NCI-H510A treated with DMSO at 0.1 percent for 48 hours (cell line): ENCODE measurements at regions not wholly inside any gene's neighbourhood (a gene's known extent, or its start where the extent isn't known, plus 50 kb on each side); places are given as distances from the start of the nearest gene placed in this dataset.
"Not testable (repeated sequence)": the region's sequence is repeated elsewhere in the genome, so short reads cannot be mapped to it uniquely, and the experiment has no call there.

Source experiments
- DNase-seq: peaks from one replicate; lab custom pipeline; 2025; lab: John Stamatoyannopoulos, UW

DNA sequence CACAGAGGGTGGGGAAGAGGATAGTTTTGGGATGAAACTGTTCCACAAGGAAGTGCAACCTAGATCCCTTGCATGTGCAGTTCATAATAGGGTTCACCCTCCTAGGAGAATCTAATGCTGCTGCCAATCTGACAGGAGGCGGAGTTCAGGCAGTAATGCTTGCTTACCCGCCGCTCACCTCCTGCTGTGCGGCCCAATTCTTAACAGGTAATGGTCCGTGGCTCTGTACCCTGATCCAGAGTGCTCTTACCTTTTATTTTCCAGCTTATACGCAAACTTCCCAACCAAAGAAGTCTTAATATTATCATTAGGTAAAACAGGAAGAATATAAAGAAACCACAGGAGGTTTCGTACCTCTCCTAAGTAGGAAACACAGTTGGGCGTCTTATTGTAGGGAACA is 82.7 kb upstream of the CD302 start:
- peak; percentile 4 for DNase-seq

GRCh38 chr2:159879051-159879604 is 81.1 kb upstream of the CD302 start:
- DNase-seq, result no peak

DNA sequence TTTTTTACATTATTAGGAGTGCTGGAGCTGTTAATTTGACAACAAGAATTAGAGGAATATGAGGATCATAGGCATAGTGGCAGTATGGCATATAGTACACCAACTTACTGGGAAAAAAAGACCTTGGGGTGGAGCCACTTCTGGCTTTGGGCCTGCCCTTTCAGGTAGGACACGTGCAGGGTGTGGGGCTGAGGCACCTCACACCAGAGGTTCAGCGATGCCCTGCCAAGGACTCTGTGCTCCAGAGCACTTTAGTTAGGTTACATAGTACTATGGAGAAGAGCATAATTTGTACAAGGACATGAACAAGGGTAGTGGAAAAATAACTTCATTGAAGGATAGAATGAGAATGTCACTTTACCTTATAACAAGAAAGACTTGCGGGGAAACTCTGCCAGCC is 77.1 kb upstream of the CD302 start:
- no peak for DNase-seq

GRCh38 chr2:159873258-159873657 is 75.2 kb upstream of the CD302 start:
- DNase-seq, result no peak

GRCh38 chr2:159872353-159872752 is 74.3 kb upstream of the CD302 start:
- no peak for DNase-seq

DNA sequence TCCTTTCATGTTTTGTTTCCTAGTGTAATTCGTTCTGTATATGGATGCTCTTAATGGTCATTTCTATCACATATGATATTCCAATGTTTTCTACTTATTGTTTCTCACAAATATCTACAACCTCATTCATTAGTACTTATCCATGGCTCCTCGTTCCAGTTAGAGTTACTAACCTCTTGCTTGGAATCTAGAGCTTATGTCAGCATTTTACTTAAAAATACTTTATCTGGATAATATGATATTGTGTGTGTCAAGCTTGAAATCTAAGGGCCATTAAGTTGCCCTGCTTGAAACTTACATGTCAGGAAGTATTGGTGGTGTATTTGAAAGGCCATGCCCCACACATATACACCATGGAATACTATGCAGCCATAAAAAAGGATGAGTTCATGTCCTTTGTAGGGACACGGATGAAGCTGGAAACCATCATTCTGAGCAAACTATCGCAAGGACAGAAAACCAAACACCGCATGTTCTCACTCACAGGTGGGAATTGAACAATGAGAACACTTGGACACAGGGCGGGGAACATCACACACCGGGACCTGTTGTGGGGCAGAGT is 70.7 kb upstream of the CD302 start:
- not testable (repeated sequence) for DNase-seq

DNA sequence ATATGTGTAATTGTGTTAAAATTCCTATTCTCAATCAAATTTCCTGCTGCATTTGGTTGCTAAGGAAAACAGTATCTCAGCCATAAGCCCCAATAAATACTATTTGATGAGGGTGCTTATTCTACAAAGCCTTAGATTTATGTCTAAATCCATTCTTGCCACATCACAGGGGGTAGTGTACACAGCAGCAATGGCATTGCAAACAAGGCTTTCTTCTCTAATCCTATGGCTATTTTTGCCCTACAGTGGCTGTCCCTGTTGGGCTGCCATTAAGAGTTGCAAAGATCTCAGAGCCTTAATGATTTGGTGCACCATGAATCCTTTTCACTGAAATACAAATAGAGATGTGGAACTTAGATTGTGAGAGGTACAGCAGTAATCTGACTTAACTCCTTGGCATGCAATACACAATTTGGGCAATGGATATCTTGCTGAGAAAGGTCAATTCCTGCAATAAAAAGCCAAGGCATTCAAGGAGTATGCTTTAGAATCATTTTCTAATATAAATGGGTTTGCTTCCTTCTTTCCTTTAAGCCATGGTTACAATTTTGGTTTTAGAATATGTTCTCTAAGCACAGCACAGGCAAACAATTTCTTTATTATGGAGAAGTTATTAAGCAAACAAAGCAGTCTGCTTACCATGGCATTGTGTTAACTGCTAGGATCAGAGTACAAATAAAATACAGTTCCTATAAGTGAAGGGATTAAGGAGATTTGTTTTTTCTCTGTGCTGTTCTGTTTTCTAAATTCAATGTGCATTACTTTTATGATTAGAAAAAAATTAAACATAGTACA is 69.8 kb upstream of the CD302 start:
- peak; percentile 14 for DNase-seq

GRCh38 chr2:159863526-159864160 is 65.6 kb upstream of the CD302 start:
- no peak for DNase-seq

DNA sequence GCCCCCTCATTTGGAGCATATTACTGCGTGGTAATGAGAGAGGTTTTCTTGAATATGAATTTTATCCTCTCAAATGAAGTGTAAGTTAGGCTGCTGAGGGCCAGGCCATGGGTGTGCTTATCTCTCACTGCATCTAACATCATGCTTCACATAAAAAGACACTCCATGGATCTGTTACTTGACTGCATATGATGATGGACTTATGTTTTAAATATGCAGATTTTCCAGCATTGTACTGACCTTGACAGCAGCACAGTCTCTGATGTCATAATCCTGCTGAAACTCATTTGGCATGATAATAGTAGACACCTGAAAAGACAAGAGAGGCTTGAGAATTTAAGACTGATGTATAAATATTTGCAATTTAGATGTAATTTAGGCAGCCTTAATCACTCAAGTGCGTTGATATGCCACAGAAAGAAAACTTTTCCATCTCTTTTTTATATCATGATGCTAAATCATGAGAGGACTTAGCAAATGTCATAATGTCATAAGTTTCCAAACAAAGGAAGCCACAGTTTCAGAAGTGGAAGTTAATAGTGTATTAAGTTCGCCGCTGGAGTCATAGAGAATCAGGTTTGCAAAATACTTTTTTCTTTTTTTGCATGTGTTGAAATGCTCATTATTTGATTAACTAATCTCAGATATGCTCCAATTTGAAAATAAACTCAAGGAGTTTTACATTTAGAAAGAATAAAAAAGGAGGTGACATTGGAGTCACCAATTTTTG is 62.7 kb upstream of the CD302 start:
- no peak for DNase-seq

GRCh38 chr2:159859583-159859982 is 61.6 kb upstream of the CD302 start:
- no peak for DNase-seq

- no peak for DNase-seq
Observed at GRCh38 chr2:159856760-159857159, 58.8 kb upstream of the CD302 start.

GRCh38 chr2:159855557-159856061 is 57.6 kb upstream of the CD302 start:
- no peak for DNase-seq

DNA sequence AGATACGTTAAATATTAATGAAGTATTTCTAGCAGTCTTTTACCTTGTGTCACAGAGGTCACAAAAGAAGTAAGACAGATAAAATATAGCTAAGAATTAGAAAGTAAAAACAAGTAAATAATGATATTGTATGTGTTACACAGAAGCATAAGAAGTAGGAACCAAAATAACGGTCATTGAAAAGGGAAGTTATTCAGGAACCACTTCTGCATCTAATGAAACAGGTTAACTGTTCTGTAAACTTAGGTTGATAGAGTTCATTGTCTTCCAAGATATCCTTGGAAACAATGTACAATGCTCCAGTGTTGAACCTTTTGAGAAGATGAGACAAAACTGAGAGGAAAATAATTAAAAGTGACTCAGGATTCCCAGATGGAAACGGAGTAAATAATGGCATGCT is 57.1 kb upstream of the CD302 start:
- no peak for DNase-seq

- DNase-seq, result no peak
Observed at GRCh38 chr2:159854481-159854880, 56.5 kb upstream of the CD302 start.

DNA sequence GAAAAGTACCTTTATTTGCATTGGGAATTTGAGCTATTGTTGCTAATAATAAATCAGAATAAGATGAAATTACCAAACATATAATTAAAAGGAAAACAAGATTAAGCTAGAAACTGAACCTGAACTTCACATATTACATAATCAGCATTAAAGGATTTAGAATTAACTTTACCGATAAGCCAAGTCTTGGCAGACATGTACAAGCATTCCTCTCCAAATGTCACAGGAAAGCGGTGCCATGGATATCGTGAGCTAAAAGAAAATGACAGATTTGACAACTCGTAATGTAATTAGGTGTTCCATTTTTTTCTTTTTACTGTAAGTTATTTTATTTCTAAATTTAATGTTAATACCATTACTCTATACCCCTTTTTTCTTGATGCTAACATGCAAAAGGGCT is 55.1 kb upstream of the CD302 start:
- no peak for DNase-seq

GRCh38 chr2:159851941-159852340 is 53.9 kb upstream of the CD302 start:
- DNase-seq, result no peak

- DNase-seq, result no peak
Observed at GRCh38 chr2:159850789-159851188, 52.8 kb upstream of the CD302 start.

DNA sequence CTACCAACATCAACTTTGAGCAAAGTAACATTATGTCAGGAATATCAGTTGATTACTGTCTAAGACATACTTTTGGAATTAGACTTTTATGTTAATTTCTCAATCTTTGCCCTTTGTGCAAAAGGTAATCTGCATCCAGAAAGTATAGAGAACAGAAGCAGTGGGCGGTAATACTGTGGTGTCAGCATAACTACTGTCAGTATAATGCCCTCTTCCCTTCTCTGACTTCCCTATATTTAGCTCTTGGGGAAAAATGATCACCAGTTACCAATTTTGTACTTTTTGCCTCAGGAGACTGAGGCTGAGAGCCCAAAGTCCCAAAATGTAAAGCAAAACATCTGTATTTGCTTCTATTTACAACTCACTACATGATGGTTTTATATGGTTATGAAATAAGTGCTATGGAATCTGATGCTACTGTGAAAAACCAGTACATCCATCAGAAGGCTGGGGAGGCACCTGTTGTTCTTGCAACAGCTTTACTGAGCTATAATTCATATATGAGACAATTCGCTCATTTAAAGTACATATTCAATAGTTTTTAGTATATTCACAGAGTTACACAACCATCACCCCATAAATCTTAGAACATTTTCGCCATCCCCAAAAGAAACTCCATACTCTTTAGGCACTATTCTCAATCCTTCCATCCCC is 51.3 kb upstream of the CD302 start:
- DNase-seq, result no peak
